ENCODE measurements at regions not wholly inside any gene's neighbourhood (a gene's known extent, or its start where the extent isn't known, plus 50 kb on each side); places are given as distances from the start of the nearest gene placed in this dataset.
A peak's percentile ranks its signal among the peaks of the same experiment; 100 is the strongest.

GRCh38 chr16:86816930-86817625 is 238.7 kb downstream of the FOXL1 start:
- CTCF ChIA-PET, result interaction anchor here (0.7 to 3.2 kb wide), 6 partner anchors 7 to 253 kb away, joined by 3 to 21 read pairs (median 4); no protein-coding TSS in a partner anchor
- POLR2A ChIA-PET, result no interaction called here
- no peak for DNase-seq (ENCODE audit: low read depth, low spot score)
- TF ChIP-seq CTCF (IDR thresholded peaks at IDR 0.05; ENCODE audit: insufficient read depth, low read length, missing control alignments), result no peak
- H3K4me3 ChIP-seq (ENCODE audit: low read depth, low read length), result no peak overlapping the region

DNA sequence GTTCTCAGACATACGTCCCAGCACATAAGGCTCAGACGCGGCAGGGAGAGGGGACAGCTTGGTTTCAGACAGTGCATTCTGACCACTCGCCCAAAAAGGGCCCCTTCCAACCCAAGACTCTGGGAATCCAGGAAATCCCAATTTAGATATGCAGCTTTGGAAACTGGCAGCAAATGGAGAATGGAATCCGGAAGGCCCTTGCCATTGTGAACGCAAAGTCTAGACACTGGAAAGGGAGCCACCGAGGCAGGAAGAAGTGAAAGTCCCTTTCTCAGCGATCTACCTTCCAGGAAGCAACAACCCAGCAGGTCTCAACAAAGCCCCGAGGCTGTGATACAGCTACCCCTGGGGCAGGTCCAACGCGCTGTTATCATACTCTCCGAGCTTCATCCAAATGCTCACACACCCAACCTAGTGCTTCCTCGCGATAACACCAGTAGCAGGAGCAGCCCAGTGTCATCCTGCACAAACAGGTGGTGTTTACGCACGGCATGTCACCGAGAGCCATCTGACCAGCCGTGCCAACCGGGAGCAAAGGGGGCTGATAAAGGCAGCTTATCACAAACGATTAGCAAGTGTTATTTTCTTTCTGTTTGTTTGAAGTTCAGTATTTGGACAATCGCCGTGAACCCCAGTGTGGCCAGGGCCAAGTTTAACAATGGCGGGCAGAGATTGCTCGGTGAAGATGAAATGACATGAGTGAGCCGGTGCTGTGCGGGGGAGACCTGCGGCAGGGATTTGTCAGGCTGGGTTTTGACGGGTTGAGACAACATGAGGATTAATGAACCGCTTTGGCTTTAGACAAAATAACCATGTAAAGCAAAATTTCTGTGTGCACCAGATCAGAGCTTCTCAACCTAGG is 240.6 kb downstream of the FOXL1 start:
- ChIA-PET POLR2A (no interaction called here), CTCF (interaction anchor here (0.8 to 3.2 kb wide), 8 partner anchors 9 to 254 kb away, joined by 3 to 21 read pairs (median 6); no protein-coding TSS in a partner anchor)
- H3K4me3 ChIP-seq (ENCODE audit: low read depth, low read length), result no peak overlapping the region
- no peak for DNase-seq (ENCODE audit: low read depth, low spot score)
- no peak for TF ChIP-seq CTCF (IDR thresholded peaks at IDR 0.05; ENCODE audit: insufficient read depth, low read length, missing control alignments)

GRCh38 chr16:86819533-86819892 is 241.2 kb downstream of the FOXL1 start:
- CTCF ChIA-PET, result interaction anchor here (1.1 to 3.2 kb wide), 7 partner anchors 8 to 255 kb away, joined by 3 to 21 read pairs (median 5); no protein-coding TSS in a partner anchor
- POLR2A ChIA-PET, result no interaction called here
- TF ChIP-seq CTCF (IDR thresholded peaks at IDR 0.05; ENCODE audit: insufficient read depth, low read length, missing control alignments), result peak; percentile 26
- H3K4me3 ChIP-seq (ENCODE audit: low read depth, low read length), result no peak overlapping the region
- DNase-seq (ENCODE audit: low read depth, low spot score), result no peak

DNA sequence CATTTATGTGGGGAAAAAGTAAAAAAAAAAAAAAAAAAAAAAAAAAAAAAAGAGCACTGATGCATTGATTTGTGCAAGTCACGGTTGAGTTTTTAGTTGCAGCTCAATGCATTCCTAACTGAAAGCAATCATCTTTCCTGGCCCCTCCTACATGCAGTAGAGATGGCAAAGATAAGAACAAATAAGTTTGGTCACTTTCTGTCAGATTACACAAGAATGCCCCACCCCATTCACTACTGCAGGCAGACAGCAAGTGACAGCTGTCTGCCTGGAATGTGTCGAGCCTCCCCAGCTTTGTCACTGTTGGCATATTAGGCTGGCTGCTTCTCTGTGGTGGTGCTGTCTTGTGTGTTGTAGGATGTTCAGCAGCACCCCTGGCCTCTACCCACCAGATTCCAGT is 243.5 kb downstream of the FOXL1 start:
- ChIA-PET POLR2A (interaction anchor here (0.5 kb wide), 1 partner anchor 162 kb away, joined by 3 read pairs; no protein-coding TSS in a partner anchor), CTCF (interaction anchor here (1.9 kb wide), 1 partner anchor 241 kb away, joined by 9 read pairs; no protein-coding TSS in a partner anchor)
- H3K4me3 ChIP-seq (ENCODE audit: low read depth, low read length), result no peak overlapping the region
- TF ChIP-seq CTCF (IDR thresholded peaks at IDR 0.05; ENCODE audit: insufficient read depth, low read length, missing control alignments), result no peak
- no peak for DNase-seq (ENCODE audit: low read depth, low spot score)

DNA sequence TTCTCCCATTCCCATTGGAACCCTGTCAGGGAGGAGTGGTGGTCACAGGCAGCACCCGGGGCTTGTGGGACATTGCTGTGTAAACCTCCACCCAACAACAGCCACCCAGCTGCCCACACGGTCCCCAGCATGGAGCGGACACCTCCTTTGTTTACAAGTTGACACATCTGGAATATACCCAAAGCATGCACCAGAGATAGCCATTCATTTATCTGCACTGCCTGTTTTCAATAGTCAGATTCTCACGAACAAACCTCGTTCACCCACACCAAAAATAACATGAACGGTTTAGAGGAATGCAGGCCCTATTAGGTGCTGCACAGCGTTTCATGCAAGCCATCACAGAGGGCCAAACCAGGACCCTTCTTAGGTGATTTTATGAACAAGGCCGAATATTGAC is 244.8 kb downstream of the FOXL1 start:
- no peak for DNase-seq (ENCODE audit: low read depth, low spot score)
- POLR2A ChIA-PET, result no interaction called here
- no peak for TF ChIP-seq CTCF (IDR thresholded peaks at IDR 0.05; ENCODE audit: insufficient read depth, low read length, missing control alignments)
- no peak overlapping the region for H3K4me3 ChIP-seq (ENCODE audit: low read depth, low read length)
- CTCF ChIA-PET, result interaction anchor here (1.3 to 2.7 kb wide), 2 partner anchors 11 to 239 kb away, joined by 3 to 11 read pairs; no protein-coding TSS in a partner anchor
